ENCODE measurements at regions not wholly inside any gene's neighbourhood (a gene's known extent, or its start where the extent isn't known, plus 50 kb on each side); places are given as distances from the start of the nearest gene placed in this dataset.

DNA sequence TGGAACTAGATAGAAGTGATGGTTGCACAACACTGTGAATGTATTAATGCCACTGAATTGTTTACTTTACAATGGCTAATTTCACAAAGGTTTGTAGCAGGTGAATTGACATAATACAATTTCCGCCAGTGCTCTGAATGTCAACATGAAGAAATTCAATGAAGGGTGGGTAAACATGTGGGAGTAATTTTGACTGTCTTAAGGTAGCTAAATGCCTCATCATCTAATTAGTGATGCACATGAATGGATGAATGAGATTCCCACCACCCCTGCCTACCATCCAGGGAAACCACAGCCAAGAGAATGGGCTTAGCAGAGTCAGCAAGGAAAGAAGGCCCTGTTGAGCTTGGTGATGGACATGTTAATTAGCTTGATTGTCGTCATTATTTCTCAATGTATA lies 275.3 kb downstream of the ALDH8A1 start:
- TF ChIP-seq, protein P1, sequence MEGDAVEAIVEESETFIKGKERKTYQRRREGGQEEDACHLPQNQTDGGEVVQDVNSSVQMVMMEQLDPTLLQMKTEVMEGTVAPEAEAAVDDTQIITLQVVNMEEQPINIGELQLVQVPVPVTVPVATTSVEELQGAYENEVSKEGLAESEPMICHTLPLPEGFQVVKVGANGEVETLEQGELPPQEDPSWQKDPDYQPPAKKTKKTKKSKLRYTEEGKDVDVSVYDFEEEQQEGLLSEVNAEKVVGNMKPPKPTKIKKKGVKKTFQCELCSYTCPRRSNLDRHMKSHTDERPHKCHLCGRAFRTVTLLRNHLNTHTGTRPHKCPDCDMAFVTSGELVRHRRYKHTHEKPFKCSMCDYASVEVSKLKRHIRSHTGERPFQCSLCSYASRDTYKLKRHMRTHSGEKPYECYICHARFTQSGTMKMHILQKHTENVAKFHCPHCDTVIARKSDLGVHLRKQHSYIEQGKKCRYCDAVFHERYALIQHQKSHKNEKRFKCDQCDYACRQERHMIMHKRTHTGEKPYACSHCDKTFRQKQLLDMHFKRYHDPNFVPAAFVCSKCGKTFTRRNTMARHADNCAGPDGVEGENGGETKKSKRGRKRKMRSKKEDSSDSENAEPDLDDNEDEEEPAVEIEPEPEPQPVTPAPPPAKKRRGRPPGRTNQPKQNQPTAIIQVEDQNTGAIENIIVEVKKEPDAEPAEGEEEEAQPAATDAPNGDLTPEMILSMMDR (conservative IDR thresholded peaks at IDR 0.05; ENCODE audit: low read length) = no peak
- no peak for TF ChIP-seq EZH2phosphoT487 (IDR thresholded peaks at IDR 0.05; ENCODE audit: borderline replicate concordance)

Data from Loucy (cell line).